Tibial artery (tissue), 4 donors: ENCODE measurements at regions not wholly inside any gene's neighbourhood (a gene's known extent, or its start where the extent isn't known, plus 50 kb on each side); places are given as distances from the start of the nearest gene placed in this dataset.
"Not testable (repeated sequence)": the region's sequence is repeated elsewhere in the genome, so short reads cannot be mapped to it uniquely, and the experiment has no call there.

Experiments
- DNase-seq, 2 donors: peaks; one replicate each; pipeline ENCODE4 v3.0.0-alpha.2; 2019
- H3K27ac ChIP-seq, 2 donors: fragments of 200-600 bp; sonication (generic) in 1 of 2; 1 replicate in 1 of 2; 2 replicates in 1 of 2; pipeline ENCODE4 v1.5.1; 2018 to 2019; ENCODE audit warnings: mild to moderate bottlenecking in 1 of 2
- H3K27me3 ChIP-seq, 2 donors: fragments of 200-600 bp; sonication (generic) in 1 of 2; one replicate each; pipeline versions ENCODE4 v1.5.1 to v1.6.0; 2016 to 2019
- H3K36me3 ChIP-seq, 3 donors: fragments of 200-600 bp; sonication (generic) in 2 of 3; one replicate each; pipeline ENCODE4 v1.5.1; 2016 to 2019; ENCODE audit warnings: mild to moderate bottlenecking in 2 of 3
- H3K4me1 ChIP-seq, 4 donors: fragments of 200-600 bp; sonication (generic) in 2 of 4; 1 replicate in 3 of 4; 2 replicates in 1 of 4; pipeline ENCODE4 v1.5.1; 2016 to 2019
- H3K4me3 ChIP-seq, 2 donors: fragments of 200-600 bp; sonication (generic) in 1 of 2; 1 replicate in 1 of 2; 2 replicates in 1 of 2; pipeline ENCODE4 v1.5.1; 2018 to 2019; ENCODE audit warnings: mild to moderate bottlenecking in 2 of 2
- H3K9me3 ChIP-seq, 3 donors: fragments of 200-600 bp; sonication (generic) in 1 of 3; one replicate each; pipeline ENCODE4 v1.5.1; 2016 to 2019
- intact Hi-C: fragments of 100-400 bp; cut with DNase I; formaldehyde crosslinking; loops from one replicate; pipeline ENCODE4 v1.15.0; 2023; ENCODE audit warnings: low total_unique reads
- TF ChIP-seq, protein P1 (sequence below), 2 experiments: fragments of 200-600 bp in 1 of 2; fragments of 450-650 bp in 1 of 2; IDR thresholded peaks; one replicate each; pipeline ENCODE4 v1.5.1; 2017 to 2019; ENCODE audit warnings: antibody characterized with exemption in 2 of 2, mild to moderate bottlenecking in 1 of 2, moderate library complexity in 1 of 2

- DNase-seq, result no peak
- Histone ChIP-seq H3K27me3 (no peaks in the 10 kb centered on the region), H3K27ac (no peak overlapping the region), H3K4me3 (no peak overlapping the region), H3K4me1 (peaks cover 0 to 2% (median 0%) of the 10 kb centered on the region in 4 donors), H3K9me3 (no peaks in the 10 kb centered on the region), H3K36me3 (no peaks in the 10 kb centered on the region)
- intact Hi-C loops, result no loop called here
- TF ChIP-seq, protein P1, sequence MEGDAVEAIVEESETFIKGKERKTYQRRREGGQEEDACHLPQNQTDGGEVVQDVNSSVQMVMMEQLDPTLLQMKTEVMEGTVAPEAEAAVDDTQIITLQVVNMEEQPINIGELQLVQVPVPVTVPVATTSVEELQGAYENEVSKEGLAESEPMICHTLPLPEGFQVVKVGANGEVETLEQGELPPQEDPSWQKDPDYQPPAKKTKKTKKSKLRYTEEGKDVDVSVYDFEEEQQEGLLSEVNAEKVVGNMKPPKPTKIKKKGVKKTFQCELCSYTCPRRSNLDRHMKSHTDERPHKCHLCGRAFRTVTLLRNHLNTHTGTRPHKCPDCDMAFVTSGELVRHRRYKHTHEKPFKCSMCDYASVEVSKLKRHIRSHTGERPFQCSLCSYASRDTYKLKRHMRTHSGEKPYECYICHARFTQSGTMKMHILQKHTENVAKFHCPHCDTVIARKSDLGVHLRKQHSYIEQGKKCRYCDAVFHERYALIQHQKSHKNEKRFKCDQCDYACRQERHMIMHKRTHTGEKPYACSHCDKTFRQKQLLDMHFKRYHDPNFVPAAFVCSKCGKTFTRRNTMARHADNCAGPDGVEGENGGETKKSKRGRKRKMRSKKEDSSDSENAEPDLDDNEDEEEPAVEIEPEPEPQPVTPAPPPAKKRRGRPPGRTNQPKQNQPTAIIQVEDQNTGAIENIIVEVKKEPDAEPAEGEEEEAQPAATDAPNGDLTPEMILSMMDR (IDR thresholded peaks at IDR 0.05), result no peak
These were observed 287.0 kb upstream of the SEMA6A start for GRCh38 chr5:116861666-116862065.

GRCh38 chr5:116861097-116861496, 286.5 kb upstream of the SEMA6A start:
- H3K27me3 ChIP-seq, result no peaks in the 10 kb centered on the region
- H3K9me3 ChIP-seq, result no peaks in the 10 kb centered on the region
- H3K4me1 ChIP-seq, result peaks cover 0 to 2% (median 0%) of the 10 kb centered on the region in 4 donors
- no peaks in the 10 kb centered on the region for H3K36me3 ChIP-seq
- intact Hi-C loops, result no loop called here
- H3K4me3 ChIP-seq, result no peak overlapping the region
- no peak for DNase-seq
- TF ChIP-seq, protein P1 (IDR thresholded peaks at IDR 0.05), result no peak
- H3K27ac ChIP-seq, result no peak overlapping the region

DNA sequence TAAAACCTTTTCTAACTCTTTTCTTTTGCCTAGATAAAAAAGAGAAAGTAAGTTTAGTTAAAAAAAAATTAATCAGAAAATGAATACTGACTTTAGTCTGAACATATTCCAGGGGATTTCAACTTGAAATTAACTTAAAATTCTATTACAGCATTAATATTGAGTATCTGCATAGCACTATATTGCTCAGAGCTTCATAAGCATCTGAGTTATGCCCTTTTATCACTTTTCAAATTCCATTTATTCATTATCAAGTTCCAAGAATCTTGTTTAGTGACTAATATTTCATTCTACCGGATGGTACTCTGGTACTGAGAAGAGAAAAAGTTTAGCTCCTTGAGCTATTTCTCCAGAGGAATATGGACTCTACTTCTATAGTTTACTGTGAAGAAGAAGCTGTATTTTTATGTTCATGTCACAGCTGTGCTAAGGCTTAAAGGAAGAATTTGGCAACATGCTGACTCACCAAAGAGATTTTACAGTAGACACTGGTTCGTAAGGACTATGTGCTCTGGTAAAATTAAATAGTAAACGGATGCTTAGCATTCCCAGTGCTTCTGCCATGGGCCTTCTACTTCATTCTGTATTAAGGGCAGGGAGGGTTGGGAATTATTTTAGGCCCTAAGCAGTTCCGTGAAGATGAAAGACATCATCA, 285.2 kb upstream of the SEMA6A start:
- Histone ChIP-seq H3K9me3 (no peaks in the 10 kb centered on the region), H3K4me3 (no peak overlapping the region), H3K27me3 (no peaks in the 10 kb centered on the region), H3K36me3 (no peaks in the 10 kb centered on the region), H3K4me1 (peaks cover 0 to 2% (median 0%) of the 10 kb centered on the region in 4 donors), H3K27ac (no peak overlapping the region)
- intact Hi-C loops, result no loop called here
- TF ChIP-seq, protein P1 (IDR thresholded peaks at IDR 0.05), result no peak
- no peak for DNase-seq

GRCh38 chr5:116858705-116859333, 284.2 kb upstream of the SEMA6A start:
- Histone ChIP-seq H3K27ac (no peak overlapping the region), H3K9me3 (no peaks in the 10 kb centered on the region), H3K4me1 (no peaks in the 10 kb centered on the region), H3K27me3 (no peaks in the 10 kb centered on the region), H3K4me3 (no peak overlapping the region), H3K36me3 (no peaks in the 10 kb centered on the region)
- TF ChIP-seq, protein P1 (IDR thresholded peaks at IDR 0.05), result no peak
- DNase-seq, result no peak
- intact Hi-C loops, result no loop called here

GRCh38 chr5:116858020-116858419, 283.4 kb upstream of the SEMA6A start:
- H3K9me3 ChIP-seq, H3K27ac ChIP-seq, H3K36me3 ChIP-seq, H3K4me1 ChIP-seq, H3K4me3 ChIP-seq, intact Hi-C loops, H3K27me3 ChIP-seq, DNase-seq: not testable (repeated sequence)

DNA sequence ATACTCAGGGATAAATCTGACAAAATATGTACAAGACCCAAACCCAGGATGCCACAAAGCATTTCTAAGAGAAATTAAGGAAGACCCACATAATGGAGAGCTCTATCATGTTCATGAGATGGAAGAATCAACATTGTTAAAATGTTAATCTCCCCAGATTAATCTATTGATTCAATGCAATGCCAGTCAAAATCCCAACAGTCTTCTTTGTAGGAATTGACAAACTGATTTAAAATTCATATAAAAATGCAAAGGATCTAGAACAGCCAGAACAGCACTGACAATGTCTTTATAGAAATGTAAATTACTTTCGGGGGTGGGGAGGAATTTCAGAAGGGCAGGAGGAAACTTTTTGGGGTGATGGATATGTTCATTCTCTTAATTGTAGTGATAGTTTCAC, 281.6 kb upstream of the SEMA6A start:
- intact Hi-C loops, result no loop called here
- Histone ChIP-seq H3K27ac (no peak overlapping the region), H3K9me3 (no peaks in the 10 kb centered on the region), H3K27me3 (no peaks in the 10 kb centered on the region), H3K4me1 (no peaks in the 10 kb centered on the region), H3K4me3 (no peak overlapping the region), H3K36me3 (no peaks in the 10 kb centered on the region)
- no peak for DNase-seq
- TF ChIP-seq, protein P1 (IDR thresholded peaks at IDR 0.05), result no peak
